RWPE2 (cell line): ENCODE measurements at regions not wholly inside any gene's neighbourhood (a gene's known extent, or its start where the extent isn't known, plus 50 kb on each side); places are given as distances from the start of the nearest gene placed in this dataset.

Experiments used
- ATAC-seq: fragments of 200-7000 bp; cut with Tn5 transposase; 3 replicates; pipeline ENCODE4 v1.9.1; 2021; ENCODE audit warnings: low read depth
- DNase-seq: peaks from one replicate; pipeline ENCODE4 v3.0.0-alpha.2; 2020; ENCODE audit warnings: low spot score
- H3K27ac ChIP-seq: fragments of 450-650 bp; 2 replicates; pipeline ENCODE4 v1.5.1; 2017; ENCODE audit warnings: mild to moderate bottlenecking; ENCODE audit not compliant: poor library complexity, severe bottlenecking
- H3K27me3 ChIP-seq: fragments of 250-450 bp; sonication (Bioruptor Pico); 2 replicates; pipeline ENCODE4 v1.5.1; 2021; ENCODE audit warnings: mild to moderate bottlenecking, moderate library complexity; ENCODE audit not compliant: insufficient read depth, poor library complexity, severe bottlenecking
- H3K36me3 ChIP-seq: fragments of 250-450 bp; sonication (Bioruptor Pico); 2 replicates; pipeline ENCODE4 v1.5.1; 2020; ENCODE audit warnings: low read depth, mild to moderate bottlenecking, moderate library complexity
- H3K4me1 ChIP-seq: fragments of 250-450 bp; sonication (Bioruptor Pico); 2 replicates; pipeline ENCODE4 v1.5.1; 2021; ENCODE audit warnings: mild to moderate bottlenecking, moderate library complexity; ENCODE audit not compliant: insufficient read depth, poor library complexity, severe bottlenecking
- H3K4me3 ChIP-seq: fragments of 250-450 bp; sonication (Bioruptor Pico); 2 replicates; pipeline ENCODE4 v1.5.1; 2021; ENCODE audit warnings: mild to moderate bottlenecking, moderate library complexity; ENCODE audit not compliant: severe bottlenecking
- H3K9me3 ChIP-seq: fragments of 250-450 bp; sonication (Bioruptor Pico); 2 replicates; pipeline ENCODE4 v1.5.1; 2021; ENCODE audit warnings: mild to moderate bottlenecking, moderate library complexity; ENCODE audit not compliant: severe bottlenecking
- CTCF ChIP-seq: fragments of 450-650 bp; IDR thresholded peaks from one replicate; pipeline ENCODE4 v1.5.1; 2017; ENCODE audit warnings: mild to moderate bottlenecking, moderate library complexity; ENCODE audit not compliant: poor library complexity, severe bottlenecking

- H3K36me3 ChIP-seq = no peaks in the 10 kb centered on the region
- ATAC-seq (no peak), DNase-seq (no peak)
- peaks cover 6% of the 10 kb centered on the region for H3K9me3 ChIP-seq
- H3K4me3 ChIP-seq = no peak overlapping the region
- peaks cover 6% of the 10 kb centered on the region for H3K27me3 ChIP-seq
- no peak for TF ChIP-seq CTCF
- H3K4me1 ChIP-seq = no peaks in the 10 kb centered on the region
- no peak overlapping the region for H3K27ac ChIP-seq
Observed at GRCh38 chr5:8474569-8474930, 605.6 kb downstream of the MTRR start.

GRCh38 chr5:8478326-8478725 lies 609.4 kb downstream of the MTRR start:
- no peaks in the 10 kb centered on the region for H3K36me3 ChIP-seq
- no peak overlapping the region for H3K27ac ChIP-seq
- no peak for ATAC-seq
- H3K9me3 ChIP-seq = peaks cover 3% of the 10 kb centered on the region
- TF ChIP-seq CTCF = no peak
- H3K4me1 ChIP-seq = no peaks in the 10 kb centered on the region
- no peak overlapping the region for H3K4me3 ChIP-seq
- H3K27me3 ChIP-seq = peaks cover 6% of the 10 kb centered on the region
- DNase-seq = no peak

GRCh38 chr5:8481007-8481406 lies 612.1 kb downstream of the MTRR start:
- Histone ChIP-seq H3K27me3 (peaks cover 6% of the 10 kb centered on the region), H3K9me3 (peaks cover 3% of the 10 kb centered on the region), H3K27ac (no peak overlapping the region), H3K4me1 (no peaks in the 10 kb centered on the region), H3K4me3 (no peak overlapping the region), H3K36me3 (no peaks in the 10 kb centered on the region)
- ATAC-seq (no peak), DNase-seq (no peak)
- no peak for TF ChIP-seq CTCF

GRCh38 chr5:8491254-8491653 lies 622.3 kb downstream of the MTRR start:
- Histone ChIP-seq H3K36me3 (no peaks in the 10 kb centered on the region), H3K4me1 (no peaks in the 10 kb centered on the region), H3K9me3 (peaks cover 2% of the 10 kb centered on the region), H3K27me3 (no peaks in the 10 kb centered on the region), H3K27ac (no peak overlapping the region), H3K4me3 (no peak overlapping the region)
- no peak for ATAC-seq
- DNase-seq = no peak
- no peak for TF ChIP-seq CTCF

- Histone ChIP-seq H3K4me3 (no peak overlapping the region), H3K36me3 (no peaks in the 10 kb centered on the region), H3K4me1 (no peaks in the 10 kb centered on the region), H3K27ac (no peak overlapping the region), H3K9me3 (peaks cover 6% of the 10 kb centered on the region), H3K27me3 (no peaks in the 10 kb centered on the region)
- DNase-seq (no peak), ATAC-seq (no peak)
- TF ChIP-seq CTCF = no peak
Observed at GRCh38 chr5:8493176-8493575, 624.2 kb downstream of the MTRR start.
